ENCODE measurements at regions not wholly inside any gene's neighbourhood (a gene's known extent, or its start where the extent isn't known, plus 50 kb on each side); places are given as distances from the start of the nearest gene placed in this dataset.

DNA sequence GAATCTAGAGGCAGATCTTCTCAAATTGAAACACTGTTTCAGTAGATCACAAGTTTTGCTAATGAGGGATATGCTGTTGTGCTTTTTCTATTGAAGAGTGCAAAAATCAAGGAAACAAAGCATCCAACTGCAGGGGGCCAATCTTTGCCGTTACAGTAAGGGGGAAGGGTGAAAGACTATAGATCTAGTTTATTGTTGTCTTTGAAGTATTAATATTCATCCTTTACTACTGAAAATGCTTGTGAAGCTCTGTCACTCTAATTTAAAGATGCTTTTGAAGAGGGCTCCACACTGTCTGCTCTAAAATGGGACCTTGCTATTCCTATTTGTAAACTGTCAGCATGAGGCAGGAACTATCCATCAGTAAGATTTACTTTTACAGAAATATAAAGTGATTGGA is 110.3 kb downstream of the MBL2 start:
- DNase-seq (ENCODE audit: low read depth, low spot score) = no peak
- Histone ChIP-seq H3K9me3 (ENCODE audit: control insufficient read depth, low read depth, low read length) (peaks cover 3% of the 10 kb centered on the region), H2AFZ (ENCODE audit: control insufficient read depth, low read length) (no peak overlapping the region), H3K4me3 (ENCODE audit: control insufficient read depth in 2 of 3, extremely low read depth in 1 of 3, insufficient read depth in 2 of 3, low read depth in 1 of 3, low read length in 3 of 3) (no peak overlapping the region), H3K9ac (ENCODE audit: control insufficient read depth, extremely low read depth, insufficient read depth, low read length) (no peak overlapping the region), H3K9me1 (ENCODE audit: control insufficient read depth, extremely low read depth, insufficient read depth, low read length) (no peaks in the 10 kb centered on the region), H3K36me3 (ENCODE audit: control insufficient read depth in 2 of 2, extremely low read depth in 1 of 2, insufficient read depth in 2 of 2, low read length in 2 of 2) (no peaks in the 10 kb centered on the region), H3K79me2 (ENCODE audit: control insufficient read depth, insufficient read depth, low read length) (no peaks in the 10 kb centered on the region), H3K4me2 (ENCODE audit: control insufficient read depth, extremely low read depth, insufficient read depth, low read depth, low read length) (no peak overlapping the region), H4K20me1 (ENCODE audit: control insufficient read depth, extremely low read depth, insufficient read depth, low read length) (no peaks in the 10 kb centered on the region), H3K27ac (ENCODE audit: control insufficient read depth, insufficient read depth, low read length) (no peak overlapping the region), H3K27me3 (ENCODE audit: control insufficient read depth, extremely low read depth, insufficient read depth, low read length) (no peaks in the 10 kb centered on the region), H3K4me1 (ENCODE audit: control insufficient read depth, extremely low read depth, insufficient read depth, low read length) (no peaks in the 10 kb centered on the region)
- TF ChIP-seq, protein P1, sequence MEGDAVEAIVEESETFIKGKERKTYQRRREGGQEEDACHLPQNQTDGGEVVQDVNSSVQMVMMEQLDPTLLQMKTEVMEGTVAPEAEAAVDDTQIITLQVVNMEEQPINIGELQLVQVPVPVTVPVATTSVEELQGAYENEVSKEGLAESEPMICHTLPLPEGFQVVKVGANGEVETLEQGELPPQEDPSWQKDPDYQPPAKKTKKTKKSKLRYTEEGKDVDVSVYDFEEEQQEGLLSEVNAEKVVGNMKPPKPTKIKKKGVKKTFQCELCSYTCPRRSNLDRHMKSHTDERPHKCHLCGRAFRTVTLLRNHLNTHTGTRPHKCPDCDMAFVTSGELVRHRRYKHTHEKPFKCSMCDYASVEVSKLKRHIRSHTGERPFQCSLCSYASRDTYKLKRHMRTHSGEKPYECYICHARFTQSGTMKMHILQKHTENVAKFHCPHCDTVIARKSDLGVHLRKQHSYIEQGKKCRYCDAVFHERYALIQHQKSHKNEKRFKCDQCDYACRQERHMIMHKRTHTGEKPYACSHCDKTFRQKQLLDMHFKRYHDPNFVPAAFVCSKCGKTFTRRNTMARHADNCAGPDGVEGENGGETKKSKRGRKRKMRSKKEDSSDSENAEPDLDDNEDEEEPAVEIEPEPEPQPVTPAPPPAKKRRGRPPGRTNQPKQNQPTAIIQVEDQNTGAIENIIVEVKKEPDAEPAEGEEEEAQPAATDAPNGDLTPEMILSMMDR (optimal IDR thresholded peaks at IDR 0.05 in 1 of 3, IDR thresholded peaks at IDR 0.05 in 1 of 3, conservative IDR thresholded peaks at IDR 0.05 in 1 of 3; ENCODE audit: extremely low read depth in 1 of 3, insufficient read depth in 2 of 3, low read length in 3 of 3) = no peak
- TF ChIP-seq EZH2 (IDR thresholded peaks at IDR 0.05; ENCODE audit: low read length) = no peak
- no peak for FAIRE-seq
- dilution Hi-C loops (cut with MboI; ENCODE audit: extremely low pct_ligation_motif_present, low sequenced_read_pairs) = no loop called here

DNA sequence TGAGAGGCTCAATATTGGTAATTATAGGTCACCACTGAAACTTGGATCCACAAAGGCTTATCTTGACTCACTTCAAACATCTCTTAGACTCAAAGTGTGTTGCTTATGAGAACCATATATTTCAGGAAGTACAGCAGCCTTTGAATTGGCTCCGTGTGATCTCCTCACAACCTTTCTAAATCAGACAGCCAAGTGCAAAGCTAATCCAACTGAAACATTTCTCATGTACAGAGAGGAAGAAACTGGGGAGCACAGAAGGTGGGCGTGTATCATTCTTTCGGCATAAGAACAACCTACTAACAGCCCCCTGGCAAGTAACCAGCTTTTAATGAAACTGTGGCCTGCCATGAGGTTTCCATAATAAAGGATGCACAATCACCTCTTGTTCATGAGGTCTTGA is 109.4 kb downstream of the MBL2 start:
- Histone ChIP-seq H3K9me3 (ENCODE audit: control insufficient read depth, low read depth, low read length) (peaks cover 3% of the 10 kb centered on the region), H3K9ac (ENCODE audit: control insufficient read depth, extremely low read depth, insufficient read depth, low read length) (no peak overlapping the region), H3K4me1 (ENCODE audit: control insufficient read depth, extremely low read depth, insufficient read depth, low read length) (no peaks in the 10 kb centered on the region), H3K4me3 (ENCODE audit: control insufficient read depth in 2 of 3, extremely low read depth in 1 of 3, insufficient read depth in 2 of 3, low read depth in 1 of 3, low read length in 3 of 3) (no peak overlapping the region), H3K4me2 (ENCODE audit: control insufficient read depth, extremely low read depth, insufficient read depth, low read depth, low read length) (no peak overlapping the region), H3K79me2 (ENCODE audit: control insufficient read depth, insufficient read depth, low read length) (no peaks in the 10 kb centered on the region), H2AFZ (ENCODE audit: control insufficient read depth, low read length) (no peak overlapping the region), H3K9me1 (ENCODE audit: control insufficient read depth, extremely low read depth, insufficient read depth, low read length) (no peaks in the 10 kb centered on the region), H3K27ac (ENCODE audit: control insufficient read depth, insufficient read depth, low read length) (no peak overlapping the region), H3K27me3 (ENCODE audit: control insufficient read depth, extremely low read depth, insufficient read depth, low read length) (no peaks in the 10 kb centered on the region), H4K20me1 (ENCODE audit: control insufficient read depth, extremely low read depth, insufficient read depth, low read length) (no peaks in the 10 kb centered on the region), H3K36me3 (ENCODE audit: control insufficient read depth in 2 of 2, extremely low read depth in 1 of 2, insufficient read depth in 2 of 2, low read length in 2 of 2) (no peaks in the 10 kb centered on the region)
- TF ChIP-seq, protein P1 (optimal IDR thresholded peaks at IDR 0.05 in 1 of 3, IDR thresholded peaks at IDR 0.05 in 1 of 3, conservative IDR thresholded peaks at IDR 0.05 in 1 of 3; ENCODE audit: extremely low read depth in 1 of 3, insufficient read depth in 2 of 3, low read length in 3 of 3) = no peak
- TF ChIP-seq EZH2 (IDR thresholded peaks at IDR 0.05; ENCODE audit: low read length) = no peak
- FAIRE-seq (no peak), DNase-seq (ENCODE audit: low read depth, low spot score) (no peak)
- dilution Hi-C loops (cut with MboI; ENCODE audit: extremely low pct_ligation_motif_present, low sequenced_read_pairs) = no loop called here

Measured in keratinocyte (primary cell).